ENCODE measurements at regions not wholly inside any gene's neighbourhood (a gene's known extent, or its start where the extent isn't known, plus 50 kb on each side); places are given as distances from the start of the nearest gene placed in this dataset.
A peak's percentile ranks its signal among the peaks of the same experiment; 100 is the strongest.

DNA sequence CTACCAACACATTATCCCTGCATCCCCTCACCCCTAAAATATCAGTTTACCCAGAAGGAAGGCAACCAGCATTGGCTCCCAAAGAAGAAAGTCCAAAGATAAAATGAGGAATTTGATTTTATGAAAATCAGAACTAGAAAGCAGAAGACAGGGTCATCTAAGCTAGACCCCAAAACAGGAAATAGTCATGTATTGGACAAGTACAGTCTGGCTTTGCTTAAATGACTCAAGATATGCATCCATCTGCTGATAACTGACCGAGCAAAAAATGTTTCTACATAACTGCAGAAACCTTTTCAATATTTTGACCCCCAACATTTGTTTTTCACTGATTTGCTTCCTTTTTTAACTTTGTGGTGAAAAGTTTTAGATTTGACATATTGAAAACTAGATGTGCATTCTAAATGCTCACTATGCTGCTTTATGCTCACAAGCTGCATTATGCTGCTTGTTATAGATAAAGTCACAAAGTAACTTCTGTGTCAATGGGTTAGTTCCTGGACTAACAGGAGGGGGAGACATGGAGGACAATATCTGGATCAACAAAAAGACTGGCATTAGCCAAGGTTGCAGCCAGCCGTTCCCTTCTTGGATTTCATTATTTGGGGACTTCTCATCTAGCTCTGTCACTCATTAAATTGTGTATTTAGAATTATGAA is 227.0 kb downstream of the INHBA start:
- DNase-seq (ENCODE audit: low spot score) (no peak), FAIRE-seq (peak; percentile 74)

GRCh38 chr7:41472427-41473125 is 230.3 kb downstream of the INHBA start:
- DNase-seq (ENCODE audit: low spot score) (no peak), FAIRE-seq (no peak)

DNA sequence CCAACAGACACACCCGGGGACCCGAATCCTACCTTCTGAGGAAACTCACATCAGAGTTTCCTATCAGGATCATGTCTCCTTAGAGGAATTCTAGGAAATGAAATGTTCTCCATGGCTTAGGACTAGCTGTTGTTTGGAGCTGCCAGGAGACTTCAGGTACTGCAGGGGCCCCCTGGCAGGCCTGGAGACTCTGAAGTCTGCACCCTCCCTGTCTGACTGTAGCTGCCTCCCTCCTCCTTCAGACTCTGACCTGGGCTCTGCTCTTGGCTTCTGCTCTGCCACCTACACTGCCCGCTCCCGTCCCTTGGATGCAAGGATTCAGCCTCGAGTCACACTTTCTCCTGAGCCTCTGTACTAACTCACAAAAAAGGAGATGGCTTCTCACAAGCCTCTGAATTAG is 232.8 kb downstream of the INHBA start:
- DNase-seq (ENCODE audit: low spot score) (no peak), FAIRE-seq (no peak)

GRCh38 chr7:41467596-41467995 is 235.3 kb downstream of the INHBA start:
- FAIRE-seq (no peak), DNase-seq (ENCODE audit: low spot score) (no peak)

GRCh38 chr7:41466760-41467384 is 236.0 kb downstream of the INHBA start:
- DNase-seq (ENCODE audit: low spot score) (no peak), FAIRE-seq (peak; percentile 73)

- peak; percentile 17 for FAIRE-seq
- no peak for DNase-seq (ENCODE audit: low spot score)
Observed at GRCh38 chr7:41465571-41465970, 237.3 kb downstream of the INHBA start.

DNA sequence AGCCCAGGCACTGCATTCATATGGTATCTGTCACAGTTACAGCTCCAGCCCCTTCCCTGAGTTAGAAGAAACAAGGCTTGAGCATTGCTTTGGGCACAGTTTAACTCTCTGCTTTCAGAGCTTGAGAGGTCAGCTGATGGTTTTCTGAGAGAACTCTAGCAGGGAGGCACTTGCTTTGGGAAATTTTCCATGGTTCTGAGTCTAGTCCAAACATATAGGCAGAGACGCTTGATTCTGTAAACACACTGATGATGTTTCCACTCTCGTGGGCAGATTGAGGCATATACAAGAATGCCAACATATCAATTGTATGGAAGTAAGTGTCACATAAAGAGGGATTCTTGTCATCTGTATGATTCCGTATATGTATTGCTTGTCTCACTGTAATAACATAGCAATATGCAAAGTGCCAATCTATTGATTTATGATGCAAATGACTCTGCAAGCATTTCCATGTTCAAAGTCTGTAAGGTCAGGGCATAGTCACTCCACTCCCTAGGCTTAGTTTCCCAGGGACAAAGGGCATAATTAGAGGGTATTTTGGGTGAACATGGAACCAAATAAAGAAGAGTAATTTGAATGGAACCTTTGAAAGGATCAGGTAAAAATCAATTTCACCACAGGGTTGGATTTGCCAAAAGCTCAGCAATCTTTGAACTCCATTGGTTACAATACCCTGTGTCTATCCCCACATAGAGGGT is 239.0 kb downstream of the INHBA start:
- peak; percentile 32 for FAIRE-seq
- no peak for DNase-seq (ENCODE audit: low spot score)

- FAIRE-seq (no peak), DNase-seq (ENCODE audit: low spot score) (no peak)
Observed at GRCh38 chr7:41459623-41460261, 243.1 kb downstream of the INHBA start.

GRCh38 chr7:41459183-41459582 is 243.7 kb downstream of the INHBA start:
- DNase-seq (ENCODE audit: low spot score): no peak
- no peak for FAIRE-seq

- FAIRE-seq: no peak
Observed at GRCh38 chr7:41457832-41458437, 245.0 kb downstream of the INHBA start.

GRCh38 chr7:41451826-41452225 is 251.1 kb downstream of the INHBA start:
- FAIRE-seq (peak; percentile 13), DNase-seq (ENCODE audit: low spot score) (peak; percentile 37)

More at GRCh38 chr7:41457832-41458437, 245.0 kb downstream of the INHBA start:
- no peak for DNase-seq (ENCODE audit: low spot score)

DNA sequence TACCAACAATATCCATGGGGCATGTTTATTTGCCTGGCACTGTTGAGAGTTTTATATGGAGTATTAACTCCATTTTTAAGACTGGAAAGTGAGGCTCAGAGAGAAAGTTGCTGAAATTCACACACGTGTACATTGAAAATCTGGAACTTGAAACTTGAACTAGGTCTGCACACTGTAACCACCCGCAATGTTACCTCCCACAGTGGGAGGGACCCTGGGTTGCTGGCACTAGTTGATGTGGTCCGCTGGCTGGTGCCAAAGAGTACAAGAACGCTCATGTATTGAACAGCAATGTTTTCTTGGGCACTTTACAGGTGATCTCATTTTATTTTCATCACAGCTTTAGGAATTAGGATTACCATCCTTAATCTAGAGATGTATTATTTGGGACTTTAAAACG is 253.2 kb downstream of the INHBA start:
- DNase-seq (ENCODE audit: low spot score) (no peak), FAIRE-seq (no peak)

DNA sequence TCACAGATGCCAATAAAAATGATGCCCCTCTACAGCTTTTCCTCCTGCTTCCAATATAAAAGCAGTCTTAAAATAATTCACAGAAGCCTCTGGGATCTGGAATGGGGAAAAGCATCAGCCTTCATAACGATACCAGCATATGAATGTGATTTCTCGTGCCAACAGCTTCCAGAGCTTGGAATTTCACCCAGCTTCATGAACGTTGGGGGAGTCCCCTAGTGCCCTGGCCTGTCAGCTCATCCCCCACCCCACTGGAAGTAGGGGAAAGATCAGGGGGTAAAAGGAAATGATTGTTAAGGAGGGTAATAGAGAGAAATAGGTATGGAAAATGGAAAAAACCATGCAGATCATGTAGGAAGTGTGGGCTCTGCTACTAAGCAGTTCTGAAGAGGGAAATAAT is 253.6 kb downstream of the INHBA start:
- no peak for DNase-seq (ENCODE audit: low spot score)
- FAIRE-seq: no peak

- no peak for DNase-seq (ENCODE audit: low spot score)
- FAIRE-seq: no peak
Observed at GRCh38 chr7:41448104-41448503, 254.8 kb downstream of the INHBA start.

DNA sequence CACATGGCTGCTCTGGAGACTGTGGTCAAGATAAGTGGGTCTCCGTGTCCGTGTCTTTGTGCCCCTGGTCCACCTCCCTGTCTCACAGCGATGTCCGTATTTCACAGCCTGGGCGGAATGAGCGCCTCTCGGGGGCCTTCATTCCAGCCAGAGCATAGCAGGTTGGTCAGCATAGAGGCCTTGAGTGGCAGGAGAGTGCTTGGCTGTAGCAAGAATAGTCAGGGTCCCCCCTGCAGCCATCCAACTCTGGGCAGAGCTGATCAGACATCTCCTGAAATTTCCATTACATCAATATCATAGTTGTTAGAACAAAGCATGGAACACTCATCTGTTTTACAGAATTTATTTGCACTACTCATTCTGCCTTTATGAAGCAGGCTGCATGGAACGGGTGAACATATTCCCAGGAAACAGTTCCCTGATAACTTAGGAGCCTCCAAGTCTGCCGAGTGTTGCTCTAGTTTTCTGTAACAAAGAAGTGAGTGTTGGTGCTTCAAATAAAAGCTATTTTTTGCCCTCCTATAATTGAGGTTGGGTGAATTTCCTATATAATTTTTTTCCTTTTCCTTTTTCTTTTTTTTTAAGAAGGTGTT is 255.3 kb downstream of the INHBA start:
- DNase-seq (ENCODE audit: low spot score): no peak
- no peak for FAIRE-seq

DNA sequence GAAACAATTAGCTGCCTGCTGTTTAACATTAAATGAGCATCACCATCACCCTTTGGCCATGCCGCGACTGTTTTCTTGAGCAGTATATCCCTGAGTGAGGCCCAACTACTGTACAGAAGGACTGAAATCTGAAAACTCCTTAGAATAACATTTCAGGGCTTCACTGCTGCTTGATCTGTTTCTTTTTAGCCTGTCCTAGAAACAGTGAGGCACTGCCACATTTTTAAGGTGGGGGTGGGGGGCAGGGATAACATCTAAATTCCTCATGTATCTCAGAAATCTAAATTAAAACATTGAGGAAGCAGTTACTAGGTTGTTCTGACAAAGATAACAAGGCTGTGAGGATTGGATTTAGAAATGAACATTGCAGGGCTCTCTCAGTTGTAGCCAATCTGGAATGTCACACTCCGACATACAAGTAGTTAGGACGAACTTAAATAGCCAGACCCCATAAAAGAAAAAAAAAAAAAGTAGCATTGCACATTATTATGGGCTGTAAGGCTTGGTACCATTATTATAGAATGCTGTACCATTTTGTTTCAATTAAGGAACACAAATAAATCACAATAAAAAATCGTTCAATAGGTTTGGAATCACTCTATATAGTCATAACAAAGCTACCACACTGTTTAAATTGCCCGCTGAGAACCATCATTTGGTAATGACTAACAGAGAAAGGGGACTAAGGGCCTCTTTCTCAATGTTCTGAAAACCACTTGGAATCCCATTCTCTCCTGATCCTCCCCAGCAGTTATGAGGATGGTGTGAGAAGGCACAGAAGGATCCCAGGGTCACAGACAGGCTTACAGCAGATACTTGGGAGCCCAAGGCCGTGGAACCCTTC is 256.1 kb downstream of the INHBA start:
- FAIRE-seq: no peak
- no peak for DNase-seq (ENCODE audit: low spot score)

DNA sequence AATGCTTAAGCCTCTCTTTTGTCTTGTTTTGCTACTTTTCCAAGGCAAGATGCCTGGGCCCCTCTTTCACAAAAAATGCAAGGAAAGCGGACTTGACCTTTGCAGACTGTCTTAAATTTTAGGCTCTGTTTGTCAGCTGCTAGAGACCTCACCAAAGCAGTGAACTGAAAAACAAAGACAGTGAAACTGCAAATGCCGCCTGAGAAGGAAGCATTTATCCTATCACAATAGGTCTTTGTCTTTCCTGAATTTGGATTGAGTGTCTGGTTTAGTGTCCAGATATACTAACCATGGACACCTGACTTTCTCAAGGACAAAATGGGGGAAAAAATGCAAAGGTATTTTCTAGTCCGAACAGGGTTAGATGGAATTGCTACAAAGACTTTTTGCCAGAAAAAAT is 256.9 kb downstream of the INHBA start:
- FAIRE-seq: no peak
- no peak for DNase-seq (ENCODE audit: low spot score)

GRCh38 chr7:41445432-41445831 is 257.5 kb downstream of the INHBA start:
- no peak for FAIRE-seq
- DNase-seq (ENCODE audit: low spot score): no peak

- DNase-seq (ENCODE audit: low spot score) (no peak), FAIRE-seq (no peak)
Observed at GRCh38 chr7:41439515-41439879, 263.4 kb downstream of the INHBA start.
